ENCODE measurements at regions not wholly inside any gene's neighbourhood (a gene's known extent, or its start where the extent isn't known, plus 50 kb on each side); places are given as distances from the start of the nearest gene placed in this dataset.

DNA sequence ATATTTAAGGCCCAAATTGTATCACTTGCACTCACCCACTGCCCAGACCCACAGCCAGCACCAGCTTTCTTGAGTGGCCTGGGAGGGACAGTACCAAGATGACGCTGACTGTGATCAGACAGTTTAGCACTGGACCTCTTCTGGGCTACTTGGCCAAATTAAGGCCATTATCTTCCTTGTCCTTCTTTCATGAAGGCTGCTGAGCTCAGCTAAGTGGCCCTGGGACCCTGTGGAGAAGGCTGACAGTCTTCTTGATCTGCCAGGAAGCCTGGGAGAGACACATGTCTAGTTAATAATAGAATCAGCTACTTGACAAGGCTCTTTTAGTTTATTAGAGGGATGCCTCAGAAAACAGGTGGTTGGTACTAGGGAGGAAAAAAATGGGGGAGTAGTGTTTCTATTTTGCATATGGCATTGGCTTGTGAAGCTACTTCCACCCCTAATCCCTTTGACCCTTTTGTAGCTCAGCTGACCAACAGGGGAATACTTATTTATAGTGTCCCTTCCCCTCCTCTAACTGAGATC lies 127.9 kb upstream of the NTM start:
- TF ChIP-seq, protein P1, sequence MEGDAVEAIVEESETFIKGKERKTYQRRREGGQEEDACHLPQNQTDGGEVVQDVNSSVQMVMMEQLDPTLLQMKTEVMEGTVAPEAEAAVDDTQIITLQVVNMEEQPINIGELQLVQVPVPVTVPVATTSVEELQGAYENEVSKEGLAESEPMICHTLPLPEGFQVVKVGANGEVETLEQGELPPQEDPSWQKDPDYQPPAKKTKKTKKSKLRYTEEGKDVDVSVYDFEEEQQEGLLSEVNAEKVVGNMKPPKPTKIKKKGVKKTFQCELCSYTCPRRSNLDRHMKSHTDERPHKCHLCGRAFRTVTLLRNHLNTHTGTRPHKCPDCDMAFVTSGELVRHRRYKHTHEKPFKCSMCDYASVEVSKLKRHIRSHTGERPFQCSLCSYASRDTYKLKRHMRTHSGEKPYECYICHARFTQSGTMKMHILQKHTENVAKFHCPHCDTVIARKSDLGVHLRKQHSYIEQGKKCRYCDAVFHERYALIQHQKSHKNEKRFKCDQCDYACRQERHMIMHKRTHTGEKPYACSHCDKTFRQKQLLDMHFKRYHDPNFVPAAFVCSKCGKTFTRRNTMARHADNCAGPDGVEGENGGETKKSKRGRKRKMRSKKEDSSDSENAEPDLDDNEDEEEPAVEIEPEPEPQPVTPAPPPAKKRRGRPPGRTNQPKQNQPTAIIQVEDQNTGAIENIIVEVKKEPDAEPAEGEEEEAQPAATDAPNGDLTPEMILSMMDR (IDR thresholded peaks at IDR 0.05): no peak
- ATAC-seq (ENCODE audit: insufficient number of reproducible peaks, low FRiP score, low read depth) (no peak), DNase-seq (ENCODE audit: low spot score) (no peak)

GRCh38 chr11:131246156-131246555 lies 124.3 kb upstream of the NTM start:
- TF ChIP-seq, protein P1 (IDR thresholded peaks at IDR 0.05): no peak
- no peak overlapping the region for H3K4me3 ChIP-seq
- no peaks in the 10 kb centered on the region for H3K4me1 ChIP-seq (ENCODE audit: control insufficient read depth in 1 of 2, low read depth in 2 of 2)
- no peak overlapping the region for H3K27ac ChIP-seq
- DNase-seq (ENCODE audit: low spot score) (no peak), ATAC-seq (ENCODE audit: insufficient number of reproducible peaks, low FRiP score, low read depth) (no peak)
- no peaks in the 10 kb centered on the region for H3K27me3 ChIP-seq (replicated peaks; ENCODE audit: insufficient read depth)
- no peaks in the 10 kb centered on the region for H3K9me3 ChIP-seq
- H3K36me3 ChIP-seq: no peaks in the 10 kb centered on the region

More for the DNA sequence above, 127.9 kb upstream of the NTM start:
- Histone ChIP-seq H3K4me1 (ENCODE audit: control insufficient read depth in 1 of 2, low read depth in 2 of 2) (no peaks in the 10 kb centered on the region), H3K27me3 (replicated peaks; ENCODE audit: insufficient read depth) (no peaks in the 10 kb centered on the region), H3K9me3 (no peaks in the 10 kb centered on the region), H3K4me3 (no peak overlapping the region), H3K36me3 (no peaks in the 10 kb centered on the region), H3K27ac (no peak overlapping the region)

DNA sequence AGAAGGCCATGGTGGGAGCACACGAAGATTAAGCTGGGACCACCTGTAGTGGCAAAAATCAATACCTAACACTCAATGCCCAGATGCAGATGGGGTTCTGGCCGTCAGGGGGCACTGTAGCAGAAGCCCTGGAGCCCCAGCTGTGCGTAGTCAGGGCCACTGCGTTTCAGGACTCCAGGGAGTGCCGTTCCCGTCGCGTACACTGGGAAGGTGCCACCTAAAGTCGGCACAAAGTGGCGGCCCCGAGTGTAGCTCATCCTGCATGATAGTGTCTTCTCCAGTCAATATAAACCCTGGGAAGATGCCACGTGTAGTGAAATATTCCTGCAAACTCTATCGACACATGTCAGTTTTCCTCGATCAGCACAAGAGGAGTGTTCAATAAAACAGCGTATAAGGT lies 123.8 kb upstream of the NTM start:
- Histone ChIP-seq H3K4me3 (no peak overlapping the region), H3K27ac (no peak overlapping the region), H3K4me1 (ENCODE audit: control insufficient read depth in 1 of 2, low read depth in 2 of 2) (no peaks in the 10 kb centered on the region), H3K36me3 (no peaks in the 10 kb centered on the region), H3K9me3 (no peaks in the 10 kb centered on the region), H3K27me3 (replicated peaks; ENCODE audit: insufficient read depth) (no peaks in the 10 kb centered on the region)
- TF ChIP-seq, protein P1 (IDR thresholded peaks at IDR 0.05): no peak
- DNase-seq (ENCODE audit: low spot score): no peak
- no peak for ATAC-seq (ENCODE audit: insufficient number of reproducible peaks, low FRiP score, low read depth)

- Histone ChIP-seq H3K4me3 (no peak overlapping the region), H3K27me3 (replicated peaks; ENCODE audit: insufficient read depth) (no peaks in the 10 kb centered on the region), H3K9me3 (no peaks in the 10 kb centered on the region), H3K4me1 (ENCODE audit: control insufficient read depth in 1 of 2, low read depth in 2 of 2) (no peaks in the 10 kb centered on the region), H3K36me3 (no peaks in the 10 kb centered on the region), H3K27ac (no peak overlapping the region)
- ATAC-seq (ENCODE audit: insufficient number of reproducible peaks, low FRiP score, low read depth) (no peak), DNase-seq (ENCODE audit: low spot score) (no peak)
- TF ChIP-seq, protein P1 (IDR thresholded peaks at IDR 0.05): no peak
Observed at GRCh38 chr11:131248588-131248987, 121.8 kb upstream of the NTM start.

- Histone ChIP-seq H3K27me3 (replicated peaks; ENCODE audit: insufficient read depth) (no peaks in the 10 kb centered on the region), H3K4me3 (no peak overlapping the region), H3K9me3 (no peaks in the 10 kb centered on the region), H3K4me1 (ENCODE audit: control insufficient read depth in 1 of 2, low read depth in 2 of 2) (no peaks in the 10 kb centered on the region), H3K36me3 (no peaks in the 10 kb centered on the region), H3K27ac (no peak overlapping the region)
- ATAC-seq (ENCODE audit: insufficient number of reproducible peaks, low FRiP score, low read depth): no peak
- no peak for DNase-seq (ENCODE audit: low spot score)
- TF ChIP-seq, protein P1 (IDR thresholded peaks at IDR 0.05): no peak
Observed at GRCh38 chr11:131253142-131253655, 117.2 kb upstream of the NTM start.
